ENCODE measurements at regions not wholly inside any gene's neighbourhood (a gene's known extent, or its start where the extent isn't known, plus 50 kb on each side); places are given as distances from the start of the nearest gene placed in this dataset.

GRCh38 chr14:48857366-48857765 lies 728.8 kb downstream of the RPS29 start:
- TF ChIP-seq, protein P1, sequence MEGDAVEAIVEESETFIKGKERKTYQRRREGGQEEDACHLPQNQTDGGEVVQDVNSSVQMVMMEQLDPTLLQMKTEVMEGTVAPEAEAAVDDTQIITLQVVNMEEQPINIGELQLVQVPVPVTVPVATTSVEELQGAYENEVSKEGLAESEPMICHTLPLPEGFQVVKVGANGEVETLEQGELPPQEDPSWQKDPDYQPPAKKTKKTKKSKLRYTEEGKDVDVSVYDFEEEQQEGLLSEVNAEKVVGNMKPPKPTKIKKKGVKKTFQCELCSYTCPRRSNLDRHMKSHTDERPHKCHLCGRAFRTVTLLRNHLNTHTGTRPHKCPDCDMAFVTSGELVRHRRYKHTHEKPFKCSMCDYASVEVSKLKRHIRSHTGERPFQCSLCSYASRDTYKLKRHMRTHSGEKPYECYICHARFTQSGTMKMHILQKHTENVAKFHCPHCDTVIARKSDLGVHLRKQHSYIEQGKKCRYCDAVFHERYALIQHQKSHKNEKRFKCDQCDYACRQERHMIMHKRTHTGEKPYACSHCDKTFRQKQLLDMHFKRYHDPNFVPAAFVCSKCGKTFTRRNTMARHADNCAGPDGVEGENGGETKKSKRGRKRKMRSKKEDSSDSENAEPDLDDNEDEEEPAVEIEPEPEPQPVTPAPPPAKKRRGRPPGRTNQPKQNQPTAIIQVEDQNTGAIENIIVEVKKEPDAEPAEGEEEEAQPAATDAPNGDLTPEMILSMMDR (IDR thresholded peaks at IDR 0.05), result no peak
- no peak for TF ChIP-seq EZH2 (IDR thresholded peaks at IDR 0.05; ENCODE audit: borderline replicate concordance, insufficient read depth, low read depth, low read length, poor library complexity, severe bottlenecking)
